ENCODE measurements at regions not wholly inside any gene's neighbourhood (a gene's known extent, or its start where the extent isn't known, plus 50 kb on each side); places are given as distances from the start of the nearest gene placed in this dataset.

DNA sequence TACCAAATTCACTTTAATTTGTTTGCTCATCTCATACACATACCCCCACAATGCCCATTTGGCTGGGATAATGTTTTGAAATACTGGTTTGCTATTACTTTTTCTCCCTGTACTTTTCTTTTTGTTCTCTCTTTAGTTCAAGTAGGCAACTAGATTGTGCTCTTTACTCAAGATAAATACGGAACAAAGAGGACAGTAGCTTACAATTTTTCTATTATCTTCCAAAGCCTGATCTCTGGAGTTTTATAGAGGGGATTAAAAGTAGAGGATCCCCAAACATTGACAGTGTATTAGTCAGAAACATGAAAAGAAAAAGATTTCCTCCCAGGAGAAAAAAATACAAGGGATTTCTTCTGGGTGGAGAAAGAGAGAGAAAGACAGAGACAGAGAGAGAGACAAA is 102.1 kb upstream of the FSCB start:
- TF ChIP-seq CTCF (IDR thresholded peaks at IDR 0.05): no peak
- TF ChIP-seq POLR2AphosphoS5 (IDR thresholded peaks at IDR 0.05): no peak
- TF ChIP-seq POLR2A (IDR thresholded peaks at IDR 0.05): no peak

All from prostate gland (tissue), 2 donors.